ENCODE measurements at regions not wholly inside any gene's neighbourhood (a gene's known extent, or its start where the extent isn't known, plus 50 kb on each side); places are given as distances from the start of the nearest gene placed in this dataset.
"Not testable (repeated sequence)": the region's sequence is repeated elsewhere in the genome, so short reads cannot be mapped to it uniquely, and the experiment has no call there.

- TF ChIP-seq, protein P1, sequence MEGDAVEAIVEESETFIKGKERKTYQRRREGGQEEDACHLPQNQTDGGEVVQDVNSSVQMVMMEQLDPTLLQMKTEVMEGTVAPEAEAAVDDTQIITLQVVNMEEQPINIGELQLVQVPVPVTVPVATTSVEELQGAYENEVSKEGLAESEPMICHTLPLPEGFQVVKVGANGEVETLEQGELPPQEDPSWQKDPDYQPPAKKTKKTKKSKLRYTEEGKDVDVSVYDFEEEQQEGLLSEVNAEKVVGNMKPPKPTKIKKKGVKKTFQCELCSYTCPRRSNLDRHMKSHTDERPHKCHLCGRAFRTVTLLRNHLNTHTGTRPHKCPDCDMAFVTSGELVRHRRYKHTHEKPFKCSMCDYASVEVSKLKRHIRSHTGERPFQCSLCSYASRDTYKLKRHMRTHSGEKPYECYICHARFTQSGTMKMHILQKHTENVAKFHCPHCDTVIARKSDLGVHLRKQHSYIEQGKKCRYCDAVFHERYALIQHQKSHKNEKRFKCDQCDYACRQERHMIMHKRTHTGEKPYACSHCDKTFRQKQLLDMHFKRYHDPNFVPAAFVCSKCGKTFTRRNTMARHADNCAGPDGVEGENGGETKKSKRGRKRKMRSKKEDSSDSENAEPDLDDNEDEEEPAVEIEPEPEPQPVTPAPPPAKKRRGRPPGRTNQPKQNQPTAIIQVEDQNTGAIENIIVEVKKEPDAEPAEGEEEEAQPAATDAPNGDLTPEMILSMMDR (IDR thresholded peaks at IDR 0.05; ENCODE audit: low read depth, low read length), result not testable (repeated sequence)
- not testable (repeated sequence) for TF ChIP-seq POLR2A (IDR thresholded peaks at IDR 0.05; ENCODE audit: extremely low read depth, insufficient read length); MAX (IDR thresholded peaks at IDR 0.05; ENCODE audit: low read depth, low read length); MYC (IDR thresholded peaks at IDR 0.05; ENCODE audit: low read depth, low read length)
Observed at GRCh38 chr6:2569420-2569819, 181.3 kb downstream of the MYLK4 start.

All from NB4 (cell line).